ENCODE measurements at regions not wholly inside any gene's neighbourhood (a gene's known extent, or its start where the extent isn't known, plus 50 kb on each side); places are given as distances from the start of the nearest gene placed in this dataset.

DNA sequence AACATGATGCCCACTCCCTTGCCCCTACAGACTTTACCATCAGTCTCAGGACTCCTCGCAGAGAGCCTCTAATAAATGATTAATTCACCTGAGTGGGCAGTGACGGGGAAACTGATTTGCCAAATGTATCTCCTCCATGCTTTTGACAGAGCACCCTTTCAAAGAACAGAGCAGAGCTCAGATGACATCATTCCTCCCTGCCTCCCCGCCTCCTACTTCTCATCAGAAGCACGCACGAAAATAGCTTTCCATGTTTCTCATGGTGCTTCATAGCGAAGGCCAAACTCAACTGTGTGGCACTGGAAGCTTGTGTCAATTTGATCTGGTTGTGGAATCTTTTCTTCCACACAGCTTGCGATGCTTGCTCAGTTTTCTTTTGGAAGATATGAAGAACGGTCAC lies 442.5 kb downstream of the RPS24 start:
- TF ChIP-seq POLR2A (IDR thresholded peaks at IDR 0.05), result no peak
- TF ChIP-seq, protein P1, sequence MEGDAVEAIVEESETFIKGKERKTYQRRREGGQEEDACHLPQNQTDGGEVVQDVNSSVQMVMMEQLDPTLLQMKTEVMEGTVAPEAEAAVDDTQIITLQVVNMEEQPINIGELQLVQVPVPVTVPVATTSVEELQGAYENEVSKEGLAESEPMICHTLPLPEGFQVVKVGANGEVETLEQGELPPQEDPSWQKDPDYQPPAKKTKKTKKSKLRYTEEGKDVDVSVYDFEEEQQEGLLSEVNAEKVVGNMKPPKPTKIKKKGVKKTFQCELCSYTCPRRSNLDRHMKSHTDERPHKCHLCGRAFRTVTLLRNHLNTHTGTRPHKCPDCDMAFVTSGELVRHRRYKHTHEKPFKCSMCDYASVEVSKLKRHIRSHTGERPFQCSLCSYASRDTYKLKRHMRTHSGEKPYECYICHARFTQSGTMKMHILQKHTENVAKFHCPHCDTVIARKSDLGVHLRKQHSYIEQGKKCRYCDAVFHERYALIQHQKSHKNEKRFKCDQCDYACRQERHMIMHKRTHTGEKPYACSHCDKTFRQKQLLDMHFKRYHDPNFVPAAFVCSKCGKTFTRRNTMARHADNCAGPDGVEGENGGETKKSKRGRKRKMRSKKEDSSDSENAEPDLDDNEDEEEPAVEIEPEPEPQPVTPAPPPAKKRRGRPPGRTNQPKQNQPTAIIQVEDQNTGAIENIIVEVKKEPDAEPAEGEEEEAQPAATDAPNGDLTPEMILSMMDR (IDR thresholded peaks at IDR 0.05), result no peak

Data from testis (tissue), 2 donors.